Activated CD8-positive, alpha-beta T cell treated with anti-CD3 and anti-CD28 coated beads for 36 hours (primary cell): ENCODE measurements at regions not wholly inside any gene's neighbourhood (a gene's known extent, or its start where the extent isn't known, plus 50 kb on each side); places are given as distances from the start of the nearest gene placed in this dataset.

Source experiments
- ATAC-seq: fragments of 200-7000 bp; cut with Tn5 transposase; one replicate; pipeline ENCODE4 v1.10.0; 2021; ENCODE audit warnings: mild to moderate bottlenecking, moderate library complexity
- CTCF ChIA-PET: fragments of 350-600 bp; sonication (Branson Sonifier 250); formaldehyde crosslinking; loops from one replicate; lab custom pipeline; 2021; ENCODE audit warnings: antibody characterized with exemption; lab: Charles Lee
- POLR2A ChIA-PET: fragments of 350-600 bp; sonication (Branson Sonifier 250); formaldehyde crosslinking; loops from one replicate; lab custom pipeline; 2021; ENCODE audit warnings: antibody characterized with exemption; lab: Charles Lee
- DNase-seq: peaks from one replicate; pipeline ENCODE4 v3.0.0-alpha.2; 2020
- H3K27ac Mint-ChIP-seq: one replicate; pipeline ENCODE4 v1.8.0; 2021; ENCODE audit warnings: mild to moderate bottlenecking, mixed read lengths
- H3K27me3 Mint-ChIP-seq: one replicate; pipeline ENCODE4 v1.8.0; 2021; ENCODE audit warnings: mixed read lengths
- H3K36me3 Mint-ChIP-seq: one replicate; pipeline ENCODE4 v1.8.0; 2021; ENCODE audit warnings: low read depth, mixed read lengths
- H3K4me1 Mint-ChIP-seq: one replicate; pipeline ENCODE4 v1.8.0; 2021; ENCODE audit warnings: low read depth, mixed read lengths
- H3K4me3 Mint-ChIP-seq: one replicate; pipeline ENCODE4 v1.8.0; 2021; ENCODE audit warnings: mild to moderate bottlenecking, moderate library complexity, mixed read lengths
- H3K9me3 Mint-ChIP-seq: one replicate; pipeline ENCODE4 v1.8.0; 2021; ENCODE audit warnings: mixed read lengths
- intact Hi-C: fragments of 100-400 bp; cut with micrococcal nuclease; formaldehyde crosslinking; loops from one replicate; pipeline ENCODE4 v1.10.0; 2022
- TF ChIP-seq, protein P1 (sequence below): fragments of 200-600 bp; IDR thresholded peaks from one replicate; pipeline ENCODE4 v1.8.0; 2022; ENCODE audit warnings: antibody characterized with exemption, mild to moderate bottlenecking

DNA sequence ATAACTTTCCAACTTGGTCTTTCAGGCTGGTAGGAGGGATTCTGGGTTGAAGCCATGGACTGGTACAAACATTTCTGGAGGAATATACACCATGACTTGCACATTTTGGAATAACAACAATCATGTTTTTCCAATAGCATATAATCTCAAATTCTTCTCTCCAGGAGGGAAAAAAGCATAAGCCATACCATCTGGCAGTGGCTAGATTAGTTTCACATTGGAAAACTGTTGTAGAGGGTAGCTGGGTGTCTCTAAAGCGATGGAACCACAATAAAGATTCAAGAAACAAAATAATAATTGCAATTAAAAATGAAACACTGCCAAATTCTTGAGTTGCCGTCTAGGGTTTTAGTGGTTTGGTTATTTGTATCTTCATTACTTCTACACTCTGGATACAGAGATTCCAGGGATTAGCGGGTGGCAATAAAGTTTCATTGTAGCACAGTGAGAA is 278.5 kb upstream of the RASGRP1 start:
- ChIA-PET POLR2A (no interaction called here), CTCF (interaction anchor here (1.0 kb wide), 1 partner anchor 101 kb away, joined by 3 read pairs; no protein-coding TSS in a partner anchor)
- Mint-ChIP-seq H3K27ac (no peak overlapping the region), H3K4me3 (no peak overlapping the region), H3K9me3 (no peaks in the 10 kb centered on the region), H3K36me3 (no peaks in the 10 kb centered on the region), H3K4me1 (no peaks in the 10 kb centered on the region), H3K27me3 (peaks cover 9% of the 10 kb centered on the region)
- TF ChIP-seq, protein P1, sequence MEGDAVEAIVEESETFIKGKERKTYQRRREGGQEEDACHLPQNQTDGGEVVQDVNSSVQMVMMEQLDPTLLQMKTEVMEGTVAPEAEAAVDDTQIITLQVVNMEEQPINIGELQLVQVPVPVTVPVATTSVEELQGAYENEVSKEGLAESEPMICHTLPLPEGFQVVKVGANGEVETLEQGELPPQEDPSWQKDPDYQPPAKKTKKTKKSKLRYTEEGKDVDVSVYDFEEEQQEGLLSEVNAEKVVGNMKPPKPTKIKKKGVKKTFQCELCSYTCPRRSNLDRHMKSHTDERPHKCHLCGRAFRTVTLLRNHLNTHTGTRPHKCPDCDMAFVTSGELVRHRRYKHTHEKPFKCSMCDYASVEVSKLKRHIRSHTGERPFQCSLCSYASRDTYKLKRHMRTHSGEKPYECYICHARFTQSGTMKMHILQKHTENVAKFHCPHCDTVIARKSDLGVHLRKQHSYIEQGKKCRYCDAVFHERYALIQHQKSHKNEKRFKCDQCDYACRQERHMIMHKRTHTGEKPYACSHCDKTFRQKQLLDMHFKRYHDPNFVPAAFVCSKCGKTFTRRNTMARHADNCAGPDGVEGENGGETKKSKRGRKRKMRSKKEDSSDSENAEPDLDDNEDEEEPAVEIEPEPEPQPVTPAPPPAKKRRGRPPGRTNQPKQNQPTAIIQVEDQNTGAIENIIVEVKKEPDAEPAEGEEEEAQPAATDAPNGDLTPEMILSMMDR = no peak
- no peak for ATAC-seq
- intact Hi-C loops = no loop called here
- no peak for DNase-seq

DNA sequence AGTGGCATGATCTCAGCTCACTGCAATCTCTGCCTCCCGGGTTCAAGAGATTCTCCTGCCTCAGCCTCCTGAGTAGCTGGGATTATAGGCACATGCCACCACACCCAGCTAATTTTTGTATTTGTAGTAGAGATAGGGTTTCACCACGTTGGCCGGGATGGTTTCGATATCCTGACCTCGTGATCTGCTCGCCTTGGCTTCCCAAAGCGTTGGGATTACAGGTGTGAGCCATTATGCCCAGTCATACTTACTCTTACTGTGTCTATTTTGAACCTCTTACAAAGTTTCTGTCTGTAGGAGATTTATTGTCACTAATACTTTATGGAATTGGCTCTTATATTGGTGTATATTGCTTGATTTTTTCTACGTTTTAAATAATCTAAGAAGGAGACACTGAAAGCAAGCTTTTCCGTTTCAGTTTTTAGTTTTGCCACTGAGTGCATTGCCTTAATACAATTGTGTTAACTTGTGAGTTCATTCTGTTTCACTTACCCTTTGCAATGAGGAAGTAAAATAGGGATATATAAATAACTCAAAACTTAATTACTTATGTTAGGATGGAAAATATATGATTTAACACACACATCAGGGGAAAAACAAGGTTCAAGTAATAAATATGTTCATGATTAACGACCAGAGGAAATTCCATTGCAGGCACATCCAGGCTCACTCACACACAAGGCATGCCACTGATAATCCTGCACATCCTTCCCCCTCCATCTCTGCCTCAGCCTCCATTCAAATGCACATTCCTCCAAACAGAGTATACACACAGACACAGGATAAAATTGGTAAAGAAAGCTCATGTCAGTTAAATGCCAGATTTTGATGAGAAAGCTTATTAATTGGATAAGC is 279.3 kb upstream of the RASGRP1 start:
- intact Hi-C loops = no loop called here
- Mint-ChIP-seq H3K4me3 (no peak overlapping the region), H3K36me3 (no peaks in the 10 kb centered on the region), H3K4me1 (no peaks in the 10 kb centered on the region), H3K27ac (no peak overlapping the region), H3K27me3 (peaks cover 8% of the 10 kb centered on the region), H3K9me3 (no peaks in the 10 kb centered on the region)
- ATAC-seq (no peak), DNase-seq (no peak)
- TF ChIP-seq, protein P1 = no peak
- ChIA-PET POLR2A (no interaction called here), CTCF (interaction anchor here (1.0 to 1.4 kb wide), 2 partner anchors 13 to 144 kb away, joined by 3 read pairs; no protein-coding TSS in a partner anchor)

DNA sequence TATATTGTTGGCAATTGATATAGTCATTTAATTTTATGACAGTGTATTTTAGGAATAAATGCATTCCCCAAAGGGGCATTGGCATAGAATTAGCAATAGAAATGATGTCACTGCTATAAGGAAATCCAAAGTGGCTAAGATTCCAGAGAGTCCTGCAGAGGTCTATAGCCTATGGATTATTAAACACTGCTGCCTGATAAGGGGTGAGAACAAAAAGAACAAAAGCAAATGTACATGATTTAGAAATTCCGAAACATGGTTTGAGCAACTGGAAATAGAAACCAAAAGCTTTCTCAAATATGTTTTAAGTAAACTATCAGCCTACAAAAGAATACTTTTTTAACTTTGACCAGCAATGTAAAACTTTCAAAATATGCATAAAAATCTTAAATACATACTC is 280.1 kb upstream of the RASGRP1 start:
- H3K27me3 Mint-ChIP-seq = peaks cover 11% of the 10 kb centered on the region
- H3K4me1 Mint-ChIP-seq = no peaks in the 10 kb centered on the region
- ChIA-PET POLR2A (no interaction called here), CTCF (interaction anchor here (1.0 to 1.4 kb wide), 2 partner anchors 14 to 145 kb away, joined by 3 read pairs; no protein-coding TSS in a partner anchor)
- DNase-seq (no peak), ATAC-seq (no peak)
- no peak overlapping the region for H3K4me3 Mint-ChIP-seq
- no peaks in the 10 kb centered on the region for H3K36me3 Mint-ChIP-seq
- intact Hi-C loops = no loop called here
- no peaks in the 10 kb centered on the region for H3K9me3 Mint-ChIP-seq
- TF ChIP-seq, protein P1 = no peak
- no peak overlapping the region for H3K27ac Mint-ChIP-seq

DNA sequence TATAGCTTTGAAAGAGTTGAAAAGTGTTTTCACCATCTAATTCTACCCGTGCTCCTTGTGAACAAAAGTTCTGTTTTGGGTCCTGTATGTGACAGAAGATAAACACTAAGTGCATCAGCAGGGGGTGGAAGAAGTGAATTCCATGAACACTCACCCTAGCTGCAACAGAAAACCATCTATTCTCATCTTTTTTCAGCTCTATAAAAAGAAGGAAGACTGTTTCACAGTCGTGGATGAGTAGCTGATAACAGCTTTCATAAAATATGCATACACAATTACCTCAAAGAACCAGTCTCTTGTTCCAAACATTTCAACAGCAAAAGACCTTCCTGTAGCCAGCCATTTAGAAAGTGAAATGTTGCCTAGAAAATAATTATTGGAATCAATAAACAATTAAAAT is 281.7 kb upstream of the RASGRP1 start:
- no peak overlapping the region for H3K27ac Mint-ChIP-seq
- intact Hi-C loops = no loop called here
- H3K9me3 Mint-ChIP-seq = no peaks in the 10 kb centered on the region
- no peaks in the 10 kb centered on the region for H3K4me1 Mint-ChIP-seq
- peaks cover 14% of the 10 kb centered on the region for H3K27me3 Mint-ChIP-seq
- ATAC-seq (no peak), DNase-seq (no peak)
- ChIA-PET CTCF (no interaction called here), POLR2A (no interaction called here)
- H3K36me3 Mint-ChIP-seq = no peaks in the 10 kb centered on the region
- H3K4me3 Mint-ChIP-seq = no peak overlapping the region
- TF ChIP-seq, protein P1 = no peak

DNA sequence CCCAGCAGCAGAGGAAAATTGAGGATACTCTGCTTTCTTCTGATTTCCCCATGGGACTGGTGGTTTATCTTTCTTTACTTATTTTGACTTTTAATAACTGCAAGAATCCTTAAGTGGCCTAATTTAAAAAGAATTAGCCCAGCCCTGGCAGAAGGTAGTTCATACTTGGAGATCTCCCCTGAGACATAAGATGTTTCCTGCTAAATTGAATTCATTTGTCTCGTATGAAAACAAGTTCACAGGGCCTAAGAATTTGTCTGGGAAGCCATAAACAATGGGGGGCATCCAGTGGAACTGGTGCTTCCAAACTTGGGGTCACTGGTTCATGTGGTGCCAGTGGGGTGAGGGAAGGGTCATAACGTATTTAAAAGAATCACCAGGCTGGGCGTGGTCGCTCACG is 283.1 kb upstream of the RASGRP1 start:
- peaks cover 14% of the 10 kb centered on the region for H3K27me3 Mint-ChIP-seq
- POLR2A ChIA-PET = no interaction called here
- no peak overlapping the region for H3K27ac Mint-ChIP-seq
- intact Hi-C loops = no loop called here
- H3K9me3 Mint-ChIP-seq = no peaks in the 10 kb centered on the region
- ATAC-seq = no peak
- CTCF ChIA-PET = no interaction called here
- no peaks in the 10 kb centered on the region for H3K36me3 Mint-ChIP-seq
- no peak overlapping the region for H3K4me3 Mint-ChIP-seq
- DNase-seq = no peak
- TF ChIP-seq, protein P1 = no peak
- H3K4me1 Mint-ChIP-seq = no peaks in the 10 kb centered on the region
